Endothelial cell of umbilical vein (primary cell): ENCODE measurements at regions not wholly inside any gene's neighbourhood (a gene's known extent, or its start where the extent isn't known, plus 50 kb on each side); places are given as distances from the start of the nearest gene placed in this dataset.

Experiments
- BruUV-seq: library from RNA; stranded (reverse); fragments of 400-500 nt; replicated peaks from 2 replicates; lab custom pipeline; 2021; lab: Mats Ljungman, UMichigan
- CTCF ChIA-PET: fragments of 300-600, 350-600 bp; sonication (Branson Sonifier 250); formaldehyde crosslinking; loops from one replicate; lab custom pipeline; 2021; ENCODE audit warnings: antibody characterized with exemption, inconsistent platforms; lab: Charles Lee
- POLR2A ChIA-PET: fragments of 300-600, 350-600 bp; sonication (Branson Sonifier 250); formaldehyde crosslinking; loops from one replicate; lab custom pipeline; 2021; ENCODE audit warnings: antibody characterized with exemption, inconsistent platforms; lab: Charles Lee
- DNase-seq: peaks from one replicate; pipeline ENCODE4 v3.0.0-alpha.2; 2011; ENCODE audit warnings: low read depth, low spot score
- FAIRE-seq: peaks from 2 replicates; lab custom pipeline; 2011; peaks lifted over from hg19 to GRCh38; lab: Jason Lieb, UNC
- H2AFZ ChIP-seq: 2 replicates; pipeline ENCODE4 v1.6.0; 2012; ENCODE audit warnings: low read depth, low read length, control low read depth, inconsistent platforms
- H3K27ac ChIP-seq: 2 replicates; pipeline ENCODE4 v1.5.1; 2011; ENCODE audit warnings: low read depth, mild to moderate bottlenecking, control low read depth, low read length, moderate library complexity; ENCODE audit not compliant: insufficient read depth
- H3K27me3 ChIP-seq, 2 experiments: 2 replicates each; pipeline versions ENCODE4 v1.6.0 to v1.6.1; 2011; ENCODE audit warnings: low read length in 2 of 2, mixed read lengths in 1 of 2; ENCODE audit not compliant: control insufficient read depth in 2 of 2, insufficient read depth in 2 of 2
- H3K36me3 ChIP-seq, 2 experiments: 2 replicates in 1 of 2; 3 replicates in 1 of 2; pipeline ENCODE4 v1.5.1; 2011; ENCODE audit warnings: low read length in 2 of 2, mild to moderate bottlenecking in 1 of 2, moderate library complexity in 1 of 2; ENCODE audit not compliant: control insufficient read depth in 2 of 2, insufficient read depth in 2 of 2; ENCODE audit errors: extremely low read depth in 1 of 2
- H3K4me1 ChIP-seq: 3 replicates; pipeline ENCODE4 v1.5.1; 2011; ENCODE audit warnings: mild to moderate bottlenecking, low read length; ENCODE audit not compliant: control insufficient read depth, insufficient read depth; ENCODE audit errors: extremely low read depth
- H3K4me2 ChIP-seq: 2 replicates; pipeline ENCODE4 v1.6.1; 2011; ENCODE audit warnings: low read length, control low read depth, mixed read lengths; ENCODE audit not compliant: insufficient read depth
- H3K4me3 ChIP-seq, 3 experiments: fragments of 200-600 bp in 1 of 3; sonication (generic), shearing (Covaris generic) in 1 of 3; replicated peaks in 1 of 3; 2 replicates each; pipeline ENCODE4 v1.5.1; 2011 to 2016; ENCODE audit warnings: control low read depth in 3 of 3, low read length in 3 of 3, mild to moderate bottlenecking in 2 of 3, inconsistent platforms in 1 of 3, low read depth in 1 of 3, moderate library complexity in 1 of 3; ENCODE audit not compliant: insufficient read depth in 1 of 3
- H3K79me2 ChIP-seq: 2 replicates; pipeline ENCODE4 v1.6.0; 2012; ENCODE audit warnings: low read length, inconsistent platforms; ENCODE audit not compliant: control insufficient read depth, insufficient read depth
- H3K9ac ChIP-seq: replicated peaks from 2 replicates; pipeline ENCODE3; 2011; ENCODE audit warnings: low read length, control low read depth; ENCODE audit not compliant: insufficient read depth; ENCODE audit errors: extremely low read depth
- H3K9me1 ChIP-seq: replicated peaks from 3 replicates; pipeline ENCODE4 v1.6.0; 2011; ENCODE audit warnings: mild to moderate bottlenecking, low read length; ENCODE audit not compliant: control insufficient read depth, insufficient read depth; ENCODE audit errors: extremely low read depth
- H3K9me3 ChIP-seq: replicated peaks from 2 replicates; pipeline ENCODE4 v1.5.1; 2012; ENCODE audit warnings: low read length, inconsistent platforms; ENCODE audit not compliant: control insufficient read depth, insufficient read depth
- H4K20me1 ChIP-seq: replicated peaks from 2 replicates; pipeline ENCODE3; 2011; ENCODE audit warnings: mild to moderate bottlenecking, low read length; ENCODE audit not compliant: control insufficient read depth, insufficient read depth; ENCODE audit errors: extremely low read depth
- EZH2 ChIP-seq: IDR thresholded peaks from 2 replicates; pipeline ENCODE4 v1.6.1; 2012; ENCODE audit warnings: borderline replicate concordance, low read depth, mild to moderate bottlenecking, moderate library complexity, low read length, inconsistent platforms; ENCODE audit not compliant: severe bottlenecking
- FOS ChIP-seq: IDR thresholded peaks from 2 replicates; pipeline ENCODE4 v1.6.1; 2011; ENCODE audit warnings: mild to moderate bottlenecking, low read length, moderate library complexity, borderline replicate concordance; ENCODE audit not compliant: insufficient read depth
- GATA2 ChIP-seq: IDR thresholded peaks from 2 replicates; pipeline ENCODE4 v1.7.0; 2011; ENCODE audit warnings: low read depth, mild to moderate bottlenecking, moderate library complexity, mixed read lengths, low read length; ENCODE audit not compliant: insufficient read length, insufficient read depth
- JUN ChIP-seq: IDR thresholded peaks from 2 replicates; pipeline ENCODE4 v1.6.1; 2011; ENCODE audit warnings: borderline replicate concordance, low read depth; ENCODE audit not compliant: insufficient read length, insufficient read depth
- MYC ChIP-seq: IDR thresholded peaks from one replicate; pipeline ENCODE4 v1.6.1; 2011; ENCODE audit warnings: mild to moderate bottlenecking, low read depth, low read length
- POLR2A ChIP-seq: IDR thresholded peaks from 2 replicates; pipeline ENCODE4 v1.6.1; 2012; ENCODE audit warnings: low read depth, mild to moderate bottlenecking, control low read depth, low read length
- POLR2AphosphoS5 ChIP-seq: IDR thresholded peaks from 2 replicates; pipeline ENCODE4 v1.6.1; 2012; ENCODE audit warnings: low read depth, mild to moderate bottlenecking, control low read depth, low read length, moderate library complexity; ENCODE audit not compliant: insufficient read depth
- dilution Hi-C: fragments of 300-500 bp; cut with MboI; formaldehyde crosslinking; loops from one replicate; pipeline ENCODE4 v1.15.0; 2019; ENCODE audit warnings: low sequenced_read_pairs; ENCODE audit not compliant: extremely low pct_ligation_motif_present
- intact Hi-C: fragments of 100-400 bp; cut with micrococcal nuclease; formaldehyde crosslinking; loops from one replicate; pipeline ENCODE4 v1.10.0; 2022
- TF ChIP-seq, protein P1 (sequence below): IDR thresholded peaks from 2 replicates; pipeline ENCODE4 v1.6.1; 2011; ENCODE audit not compliant: insufficient read depth, insufficient read length
- TF ChIP-seq, protein P2 (sequence below), 2 donors: IDR thresholded peaks; 1 replicate in 1 of 2; 2 replicates in 1 of 2; pipeline ENCODE4 v1.5.1; 2011; ENCODE audit warnings: low read length in 2 of 2, mild to moderate bottlenecking in 2 of 2, moderate library complexity in 2 of 2, control low read depth in 1 of 2, inconsistent platforms in 1 of 2, low read depth in 1 of 2; ENCODE audit not compliant: insufficient read depth in 1 of 2; ENCODE audit errors: extremely low read depth in 1 of 2

DNA sequence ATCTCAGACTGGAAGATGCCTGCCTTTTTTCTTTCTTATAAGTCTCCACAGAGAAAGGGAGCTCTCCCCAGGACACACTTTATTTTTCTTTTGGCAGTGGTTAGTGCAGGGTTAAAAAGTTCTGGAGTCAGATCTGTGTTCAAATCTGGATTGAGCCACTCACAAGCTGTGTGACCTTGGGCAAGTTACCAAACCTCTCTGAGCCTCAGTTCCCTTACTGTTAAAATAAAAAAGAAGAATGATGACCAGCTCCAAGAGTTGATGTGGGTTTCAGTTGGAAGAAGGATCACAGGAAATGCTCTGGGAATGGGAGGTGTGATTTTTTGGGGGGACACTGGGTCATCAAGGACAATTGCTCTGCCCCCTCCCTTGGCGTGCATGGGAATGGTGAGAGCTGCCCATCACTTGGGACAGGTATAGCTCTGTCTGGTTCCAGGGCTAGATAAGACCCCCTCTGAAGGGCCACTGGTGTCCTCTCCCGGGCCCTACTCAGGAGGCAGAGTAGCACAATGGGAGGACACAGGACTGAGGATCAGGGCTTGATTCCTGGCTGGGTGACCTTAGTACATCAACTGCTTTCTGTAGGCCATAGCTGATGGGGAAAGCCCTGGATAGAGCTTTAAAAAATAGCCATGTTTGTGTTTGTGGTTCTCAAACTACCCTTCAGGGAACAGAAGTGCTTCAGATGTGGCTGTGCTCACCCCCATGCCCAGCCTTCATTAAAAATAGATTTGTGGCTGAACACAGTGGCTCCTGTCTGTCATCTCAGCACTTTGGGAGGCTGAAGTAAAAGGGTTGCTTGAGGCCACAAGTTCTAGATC, 228.3 kb downstream of the MIAT start:
- TF ChIP-seq, protein P1, sequence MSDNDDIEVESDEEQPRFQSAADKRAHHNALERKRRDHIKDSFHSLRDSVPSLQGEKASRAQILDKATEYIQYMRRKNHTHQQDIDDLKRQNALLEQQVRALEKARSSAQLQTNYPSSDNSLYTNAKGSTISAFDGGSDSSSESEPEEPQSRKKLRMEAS: no peak
- no peak for TF ChIP-seq FOS
- no peak for TF ChIP-seq POLR2A
- no peak for TF ChIP-seq GATA2
- TF ChIP-seq EZH2: no peak
- TF ChIP-seq JUN: no peak
- TF ChIP-seq POLR2AphosphoS5: no peak
- TF ChIP-seq MYC: no peak
- TF ChIP-seq, protein P2, sequence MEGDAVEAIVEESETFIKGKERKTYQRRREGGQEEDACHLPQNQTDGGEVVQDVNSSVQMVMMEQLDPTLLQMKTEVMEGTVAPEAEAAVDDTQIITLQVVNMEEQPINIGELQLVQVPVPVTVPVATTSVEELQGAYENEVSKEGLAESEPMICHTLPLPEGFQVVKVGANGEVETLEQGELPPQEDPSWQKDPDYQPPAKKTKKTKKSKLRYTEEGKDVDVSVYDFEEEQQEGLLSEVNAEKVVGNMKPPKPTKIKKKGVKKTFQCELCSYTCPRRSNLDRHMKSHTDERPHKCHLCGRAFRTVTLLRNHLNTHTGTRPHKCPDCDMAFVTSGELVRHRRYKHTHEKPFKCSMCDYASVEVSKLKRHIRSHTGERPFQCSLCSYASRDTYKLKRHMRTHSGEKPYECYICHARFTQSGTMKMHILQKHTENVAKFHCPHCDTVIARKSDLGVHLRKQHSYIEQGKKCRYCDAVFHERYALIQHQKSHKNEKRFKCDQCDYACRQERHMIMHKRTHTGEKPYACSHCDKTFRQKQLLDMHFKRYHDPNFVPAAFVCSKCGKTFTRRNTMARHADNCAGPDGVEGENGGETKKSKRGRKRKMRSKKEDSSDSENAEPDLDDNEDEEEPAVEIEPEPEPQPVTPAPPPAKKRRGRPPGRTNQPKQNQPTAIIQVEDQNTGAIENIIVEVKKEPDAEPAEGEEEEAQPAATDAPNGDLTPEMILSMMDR (IDR thresholded peaks at IDR 0.05; ENCODE audit: extremely low read depth in 1 of 2, insufficient read depth in 1 of 2, low read depth in 1 of 2, low read length in 2 of 2): no peak
- Histone ChIP-seq H3K79me2 (no peaks in the 10 kb centered on the region), H3K4me1 (no peaks in the 10 kb centered on the region), H3K4me3 (no peak overlapping the region), H3K27ac (no peak overlapping the region), H3K36me3 (no peaks in the 10 kb centered on the region), H3K9me3 (no peaks in the 10 kb centered on the region), H3K27me3 (no peaks in the 10 kb centered on the region), H3K4me2 (no peak overlapping the region), H3K9ac (no peak overlapping the region), H4K20me1 (no peaks in the 10 kb centered on the region), H3K9me1 (no peaks in the 10 kb centered on the region), H2AFZ (no peak overlapping the region)
- CTCF ChIA-PET: no interaction called here
- BruUV-seq: no TSS peak
- DNase-seq (no peak), FAIRE-seq (no peak)
- POLR2A ChIA-PET: no interaction called here
- intact Hi-C loops (no loop called here), dilution Hi-C loops (no loop called here)
